HG03460 (cell line): ENCODE measurements at regions not wholly inside any gene's neighbourhood (a gene's known extent, or its start where the extent isn't known, plus 50 kb on each side); places are given as distances from the start of the nearest gene placed in this dataset.

ENCODE experiments used
- ATAC-seq: cut with Tn5 transposase; IDR thresholded peaks from one replicate; pipeline ENCODE4 v1.9.1; 2021; ENCODE audit not compliant: unreplicated experiment

DNA sequence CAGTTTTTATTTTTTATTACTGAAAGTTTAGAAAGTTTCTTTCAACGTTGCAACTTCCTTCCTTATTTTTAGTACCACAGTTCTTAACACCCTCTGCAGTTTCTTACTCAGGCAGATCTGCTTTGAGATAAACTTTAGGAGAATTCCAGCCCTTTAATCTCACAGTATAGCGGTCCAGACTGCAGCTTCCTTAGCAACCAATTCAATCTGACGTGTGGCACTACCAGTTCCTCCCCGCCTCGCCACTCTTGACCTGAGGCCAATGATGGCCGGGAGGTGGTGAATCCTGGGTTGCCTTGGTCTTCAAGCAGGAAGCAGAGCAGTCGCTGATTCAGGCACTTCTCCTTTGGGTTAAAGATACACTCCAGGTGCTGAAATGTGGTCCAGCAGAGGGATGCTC is 334.3 kb upstream of the TRPC7 start:
- ATAC-seq, result no peak

GRCh38 chr5:136698970-136699369 is 333.6 kb upstream of the TRPC7 start:
- no peak for ATAC-seq

DNA sequence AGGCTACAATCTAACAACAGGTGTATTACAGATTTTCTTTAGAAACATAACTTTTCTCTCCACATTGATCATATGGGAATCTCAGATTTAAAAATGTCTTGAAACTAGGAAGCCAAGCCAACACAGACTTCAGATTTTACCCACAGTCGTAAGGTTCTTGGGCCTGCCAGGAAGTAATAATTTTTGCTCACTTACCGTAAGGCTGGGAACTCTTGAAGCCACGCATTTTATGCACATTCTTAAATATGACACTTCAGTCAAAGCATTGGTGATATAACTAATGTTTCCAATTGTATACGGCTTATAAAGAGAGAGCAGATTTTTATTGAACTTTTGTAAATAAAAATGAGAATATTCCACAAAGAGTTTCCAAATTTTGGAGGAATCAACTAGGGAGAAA is 328.9 kb upstream of the TRPC7 start:
- ATAC-seq, result no peak

GRCh38 chr5:136689552-136689951 is 324.2 kb upstream of the TRPC7 start:
- no peak for ATAC-seq

DNA sequence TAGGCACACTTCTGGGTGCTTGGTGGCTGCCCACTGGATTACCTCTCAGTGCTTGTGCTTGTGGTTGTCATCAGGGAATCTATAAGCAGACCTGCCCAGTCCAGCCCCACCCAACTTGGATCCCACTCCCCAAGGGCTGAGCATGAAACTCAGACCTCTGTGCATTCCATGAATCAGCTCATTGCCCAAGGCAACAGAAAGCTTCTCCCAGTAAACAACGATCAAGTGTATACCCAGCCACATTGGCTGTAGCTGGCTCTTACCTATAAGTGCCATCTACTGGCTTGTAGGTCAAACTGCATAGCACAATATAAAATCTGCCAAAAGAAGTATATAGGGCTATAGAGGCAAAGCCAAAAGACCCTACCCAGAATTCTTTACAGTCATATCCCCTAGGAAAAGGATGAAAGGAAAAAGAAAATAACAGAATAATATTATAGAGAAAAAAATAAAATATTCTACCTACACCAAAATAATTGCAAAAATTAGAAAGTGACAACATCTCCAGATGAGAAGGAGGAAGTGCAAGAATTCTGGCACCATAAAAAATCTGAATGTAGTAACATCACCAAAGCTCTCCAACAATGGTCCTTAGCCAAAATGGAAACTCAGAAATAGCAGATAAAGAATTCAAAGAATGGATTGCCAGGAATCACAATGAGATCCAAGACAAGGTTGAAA is 321.0 kb upstream of the TRPC7 start:
- no peak for ATAC-seq

GRCh38 chr5:136682986-136683385 is 317.6 kb upstream of the TRPC7 start:
- ATAC-seq, result no peak

DNA sequence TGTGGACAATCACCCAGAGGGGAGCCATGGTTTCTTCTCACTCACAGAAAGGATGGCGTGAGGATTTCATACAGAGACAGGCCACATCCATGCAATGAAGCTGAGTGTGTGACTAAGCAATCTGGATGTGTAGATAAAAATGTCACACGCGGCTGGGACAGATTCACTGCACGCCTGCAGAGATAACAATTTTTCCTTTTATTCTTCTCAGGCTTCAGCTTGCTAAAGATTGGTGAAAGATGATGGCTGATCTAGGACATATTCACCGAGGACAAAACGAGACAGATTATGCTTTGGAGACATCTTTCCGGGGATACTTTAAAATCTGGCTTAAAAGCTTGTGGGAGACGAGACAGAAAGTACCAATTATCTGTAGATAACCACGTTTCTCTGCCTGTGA is 313.9 kb upstream of the TRPC7 start:
- no peak for ATAC-seq

DNA sequence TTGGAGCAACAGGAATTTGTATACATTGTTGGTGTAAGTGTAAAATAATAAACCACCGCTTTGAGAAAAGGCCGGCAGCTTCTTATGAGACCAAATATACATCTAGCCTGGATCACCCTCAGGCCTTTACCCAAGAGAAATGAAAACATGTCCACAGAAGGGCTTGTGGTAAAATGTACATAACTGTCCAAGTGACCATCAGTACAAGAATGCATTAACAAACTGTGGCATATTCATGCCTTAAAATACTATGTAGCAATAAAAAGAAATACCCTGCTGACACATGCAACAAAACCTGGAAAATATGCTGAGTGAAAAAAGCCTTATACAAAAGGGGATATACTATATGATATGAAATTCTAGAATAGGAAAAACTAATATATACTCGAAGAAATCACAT is 311.9 kb upstream of the TRPC7 start:
- ATAC-seq, result no peak

- no peak for ATAC-seq
Measured at GRCh38 chr5:136676685-136677084, 311.3 kb upstream of the TRPC7 start.

DNA sequence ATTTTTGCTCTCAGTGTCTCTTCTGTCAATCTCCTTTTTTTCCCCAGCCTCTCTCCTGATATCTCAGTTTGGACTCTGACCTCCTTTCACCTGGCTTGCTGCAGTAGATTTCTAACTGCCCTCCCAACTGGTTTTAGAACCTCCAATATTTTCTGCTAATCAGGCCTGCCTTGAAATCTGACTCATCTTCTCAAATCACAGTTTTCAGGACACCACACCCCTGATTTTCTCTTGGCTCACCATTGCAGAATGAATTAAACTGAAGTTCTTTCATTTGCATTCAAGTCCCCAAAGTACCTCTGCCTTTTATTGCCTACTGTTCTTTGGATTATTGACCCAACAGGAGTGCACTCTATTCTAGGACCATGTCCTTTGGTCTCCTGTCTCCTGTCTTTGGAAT is 310.4 kb upstream of the TRPC7 start:
- ATAC-seq, result no peak

GRCh38 chr5:136674178-136674577 is 308.8 kb upstream of the TRPC7 start:
- no peak for ATAC-seq

DNA sequence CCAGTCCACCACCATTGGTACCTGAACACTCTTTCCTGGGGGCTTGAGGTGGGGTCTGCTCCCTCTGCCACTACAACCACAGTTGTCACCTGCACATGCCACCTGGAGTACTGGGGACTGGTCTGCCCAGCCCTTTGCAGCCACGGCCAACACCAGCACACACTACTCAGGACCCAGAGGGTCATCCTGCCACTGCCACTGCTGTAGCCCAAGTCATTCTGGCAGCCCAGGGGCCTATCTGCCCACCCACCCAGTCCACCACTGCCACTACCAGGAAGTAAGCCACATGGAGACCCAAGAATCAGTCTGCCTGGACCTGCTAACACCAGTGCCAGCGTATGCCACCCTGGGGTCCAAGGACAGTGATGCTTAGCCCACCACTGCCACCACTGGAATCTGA is 302.4 kb upstream of the TRPC7 start:
- no peak for ATAC-seq

- ATAC-seq, result no peak
Measured at GRCh38 chr5:136666970-136667620, 301.8 kb upstream of the TRPC7 start.

DNA sequence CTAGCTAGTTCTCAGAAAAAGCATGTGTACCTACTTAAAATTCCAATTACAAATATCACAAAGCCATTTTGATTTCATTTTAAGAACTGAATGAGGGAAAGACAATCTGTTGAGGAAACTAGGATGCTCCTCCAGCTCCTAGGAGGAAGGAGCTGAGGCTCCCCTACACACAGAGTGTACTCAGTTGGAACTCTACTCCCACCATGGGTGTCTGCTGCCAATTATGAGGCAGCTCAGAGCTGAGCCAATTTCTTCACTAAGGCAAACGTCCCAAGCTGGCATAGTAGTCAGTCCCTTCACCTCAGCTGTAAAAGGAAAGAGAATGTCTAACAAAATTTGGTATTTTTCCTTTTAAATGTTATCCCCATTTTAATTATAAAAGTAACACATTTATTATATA is 300.0 kb upstream of the TRPC7 start:
- ATAC-seq, result no peak

GRCh38 chr5:136661026-136661425 is 295.7 kb upstream of the TRPC7 start:
- ATAC-seq, result no peak

DNA sequence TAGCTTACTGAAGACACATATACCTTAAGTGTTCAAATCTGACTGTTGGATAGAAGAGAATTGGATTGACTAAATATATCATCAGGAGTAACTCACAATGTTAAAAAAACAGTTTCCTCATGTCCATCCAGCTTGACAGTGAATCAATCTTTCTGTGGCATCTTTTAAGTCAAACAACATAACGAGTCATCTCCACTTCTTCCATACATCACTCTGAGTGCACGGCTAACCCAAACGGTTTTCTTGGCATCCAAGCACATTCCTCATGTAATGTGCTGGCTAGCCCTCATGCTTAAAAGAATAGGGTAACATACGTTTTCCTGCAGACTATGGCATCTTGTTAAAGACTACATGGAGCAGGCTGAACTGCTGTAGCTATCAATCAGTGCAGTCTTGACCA is 291.5 kb upstream of the TRPC7 start:
- ATAC-seq, result no peak

DNA sequence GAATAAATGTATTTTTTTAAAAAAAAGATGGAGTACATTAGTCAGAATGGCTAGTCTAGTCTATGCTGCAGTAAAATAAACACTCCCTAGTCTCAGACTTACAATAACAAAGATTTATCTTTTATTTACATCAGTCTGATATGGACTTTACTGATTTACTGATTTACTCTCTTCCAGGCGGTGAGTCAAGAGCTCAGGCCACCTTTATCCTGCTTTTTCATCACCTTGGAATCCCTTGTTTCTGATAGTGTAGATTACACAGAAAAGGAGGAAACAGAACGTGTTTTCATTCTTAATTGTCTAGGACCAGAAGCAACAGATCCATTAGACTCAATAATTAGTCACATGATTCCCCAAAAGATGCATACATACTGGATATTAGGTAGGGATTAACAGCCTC is 290.1 kb upstream of the TRPC7 start:
- ATAC-seq, result no peak

- no peak for ATAC-seq
Measured at GRCh38 chr5:136646915-136647314, 281.6 kb upstream of the TRPC7 start.

DNA sequence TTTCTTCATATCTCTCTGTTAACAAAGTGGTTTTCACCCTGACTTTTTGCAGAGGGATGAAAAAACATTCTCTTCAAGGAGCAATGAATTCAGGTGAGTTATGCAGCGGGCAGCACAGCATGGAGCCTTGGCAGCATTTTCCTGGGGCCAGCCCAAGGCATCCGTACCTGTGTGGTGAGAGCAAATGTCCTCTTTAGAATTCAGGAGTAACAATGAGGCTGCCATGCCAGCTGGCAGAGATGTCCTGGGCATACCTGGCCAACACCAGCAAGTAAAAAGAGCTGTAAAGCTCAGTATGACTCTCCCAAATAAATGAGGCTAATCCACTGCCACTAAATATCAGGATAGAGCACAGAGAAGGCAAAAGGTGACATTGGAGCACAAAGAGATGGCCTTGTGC is 277.6 kb upstream of the TRPC7 start:
- no peak for ATAC-seq

- no peak for ATAC-seq
Measured at GRCh38 chr5:136639616-136640015, 274.3 kb upstream of the TRPC7 start.

DNA sequence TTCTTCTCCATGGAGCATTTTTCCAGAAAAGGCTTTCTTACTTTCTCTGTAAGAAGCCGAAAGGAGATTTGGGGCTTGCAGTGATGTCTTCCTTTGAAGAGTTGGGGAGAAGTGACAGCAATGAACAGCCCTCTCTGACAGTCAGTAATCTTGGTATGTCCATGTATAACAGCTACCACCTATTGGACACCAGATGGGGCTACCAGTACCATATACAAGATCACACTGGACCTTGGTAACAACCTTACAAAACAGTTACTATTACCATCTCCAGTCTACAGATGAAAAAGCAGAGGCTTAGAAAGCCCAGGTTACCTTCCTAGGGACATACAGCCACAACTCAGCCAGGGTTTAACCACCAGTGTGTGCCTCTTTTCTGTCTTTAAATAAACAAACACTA is 272.7 kb upstream of the TRPC7 start:
- ATAC-seq, result no peak

DNA sequence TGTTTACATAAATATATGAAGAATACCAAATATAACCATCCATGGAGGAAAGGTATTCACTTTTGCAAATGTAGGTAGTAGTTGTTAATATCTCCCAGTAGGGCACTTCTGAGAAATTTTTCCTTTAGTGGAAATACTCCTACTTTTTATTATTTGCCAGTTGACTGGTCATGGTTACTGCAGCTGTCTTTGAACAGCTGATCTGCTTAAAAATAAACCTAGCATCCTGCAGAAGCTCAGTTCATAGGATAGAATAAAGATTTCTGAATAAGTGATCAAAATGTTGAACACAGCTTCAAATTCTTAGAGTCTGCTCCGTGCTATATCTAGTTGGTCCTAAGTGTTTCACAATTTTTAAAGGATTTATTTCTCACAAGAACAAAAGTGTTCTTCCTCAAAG is 270.7 kb upstream of the TRPC7 start:
- ATAC-seq, result no peak

DNA sequence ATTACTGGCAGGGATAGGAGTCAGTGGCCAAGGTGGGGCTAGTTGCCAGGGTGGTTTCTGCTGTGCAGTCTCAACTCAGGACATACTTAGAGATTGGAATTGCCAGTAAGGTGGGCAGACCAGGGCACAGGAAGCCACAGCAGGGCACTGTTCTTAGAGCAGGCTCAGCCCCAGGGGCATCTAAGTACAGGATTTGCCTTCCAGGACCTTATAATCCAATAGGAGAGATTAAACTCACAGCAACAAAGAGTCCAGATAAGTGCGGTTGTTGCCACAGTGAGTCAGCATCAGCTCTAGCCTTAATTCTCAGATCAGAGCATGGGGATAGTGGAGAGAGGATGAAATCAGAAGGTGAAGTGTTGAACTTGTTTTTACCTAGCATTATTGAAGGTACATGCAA is 265.8 kb upstream of the TRPC7 start:
- ATAC-seq, result no peak
